GM23248 (cell line): ENCODE measurements at regions not wholly inside any gene's neighbourhood (a gene's known extent, or its start where the extent isn't known, plus 50 kb on each side); places are given as distances from the start of the nearest gene placed in this dataset.

Source experiments
- DNase-seq: peaks from one replicate; pipeline ENCODE4 v3.0.0-alpha.2; 2015
- H2AFZ ChIP-seq: fragments of 200-600 bp; sonication (generic); 2 replicates; pipeline ENCODE4 v1.6.1; 2016; ENCODE audit warnings: antibody characterized with exemption
- H3F3A ChIP-seq: fragments of 200-600 bp; sonication (generic); 2 replicates; pipeline ENCODE4 v1.6.1; 2016; ENCODE audit warnings: mild to moderate bottlenecking, antibody characterized with exemption, mixed run types; ENCODE audit not compliant: insufficient read depth
- H3K27ac ChIP-seq: fragments of 200-600 bp; sonication (generic); 2 replicates; pipeline ENCODE4 v1.5.1; 2016; ENCODE audit warnings: mild to moderate bottlenecking
- H3K27me3 ChIP-seq: fragments of 200-600 bp; sonication (generic); replicated peaks from 2 replicates; pipeline ENCODE4 v1.6.1; 2016; ENCODE audit warnings: mild to moderate bottlenecking; ENCODE audit not compliant: insufficient read depth
- H3K36me3 ChIP-seq: fragments of 200-600 bp; sonication (generic); 2 replicates; pipeline ENCODE4 v1.6.1; 2016; ENCODE audit warnings: low read depth, mild to moderate bottlenecking
- H3K4me1 ChIP-seq: fragments of 200-600 bp; sonication (generic); 2 replicates; pipeline ENCODE4 v1.6.1; 2016; ENCODE audit warnings: mild to moderate bottlenecking; ENCODE audit not compliant: insufficient read depth
- H3K4me2 ChIP-seq: fragments of 200-600 bp; sonication (generic); one replicate; pipeline ENCODE4 v1.6.1; 2016; ENCODE audit warnings: mild to moderate bottlenecking; ENCODE audit not compliant: unreplicated experiment
- H3K4me3 ChIP-seq: fragments of 200-600 bp; sonication (generic); 2 replicates; pipeline ENCODE4 v1.5.1; 2016; ENCODE audit warnings: mild to moderate bottlenecking
- H3K79me2 ChIP-seq: fragments of 200-600 bp; sonication (generic); 2 replicates; pipeline ENCODE4 v1.6.1; 2016; ENCODE audit warnings: mild to moderate bottlenecking; ENCODE audit not compliant: insufficient read depth
- H3K9ac ChIP-seq: fragments of 200-600 bp; sonication (generic); 2 replicates; pipeline ENCODE4 v1.6.1; 2016; ENCODE audit warnings: mild to moderate bottlenecking
- H3K9me2 ChIP-seq: fragments of 200-600 bp; sonication (generic); 2 replicates; pipeline ENCODE4 v1.6.1; 2016; ENCODE audit warnings: mixed run types, mild to moderate bottlenecking, moderate library complexity; ENCODE audit not compliant: insufficient read depth
- H3K9me3 ChIP-seq: fragments of 200-600 bp; sonication (generic); one replicate; pipeline ENCODE4 v1.6.1; 2017; ENCODE audit warnings: low read depth
- H4K20me1 ChIP-seq: fragments of 200-600 bp; sonication (generic); 2 replicates; pipeline ENCODE4 v1.6.0; 2016; ENCODE audit not compliant: insufficient read depth
- EZH2 ChIP-seq: fragments of 200-600 bp; sonication (generic); IDR thresholded peaks from 2 replicates; pipeline ENCODE4 v1.6.1; 2018; ENCODE audit warnings: antibody characterized with exemption, mild to moderate bottlenecking; ENCODE audit not compliant: insufficient read depth, poor library complexity, severe bottlenecking
- EZH2phosphoT487 ChIP-seq: fragments of 200-600 bp; sonication (generic); IDR thresholded peaks from 2 replicates; pipeline ENCODE4 v1.6.1; 2018; ENCODE audit warnings: antibody characterized with exemption, moderate library complexity, mild to moderate bottlenecking, low read depth; ENCODE audit not compliant: insufficient read depth
- WGBS, 2 experiments: methylation state at CpG; one replicate each; pipeline ENCODE4 v1.1.6; 2015 to 2017; ENCODE audit warnings: low lambda C conversion rate in 2 of 2, low coverage in 1 of 2; ENCODE audit errors: missing lambda C conversion rate in 2 of 2; 5-methylcytosine and 5-hydroxymethylcytosine counted together
- in situ Hi-C: fragments of 300-500 bp; cut with MboI; formaldehyde crosslinking; loops from 2 replicates; pipeline ENCODE4 v1.15.0; 2020

GRCh38 chr5:74017786-74018211 is 391.8 kb downstream of the ARHGEF28 start:
- Histone ChIP-seq H2AFZ (no peak overlapping the region), H3K4me1 (peaks cover 11% of the 10 kb centered on the region), H3K36me3 (no peaks in the 10 kb centered on the region), H3K4me3 (no peak overlapping the region), H3K9me3 (no peaks in the 10 kb centered on the region), H3K9ac (no peak overlapping the region), H3K79me2 (no peaks in the 10 kb centered on the region), H4K20me1 (no peaks in the 10 kb centered on the region), H3K4me2 (no peak overlapping the region), H3K9me2 (no peaks in the 10 kb centered on the region), H3K27ac (no peak overlapping the region), H3K27me3 (no peaks in the 10 kb centered on the region), H3F3A (peaks cover 4% of the 10 kb centered on the region; the same call in 1 of the 2 replicates)
- TF ChIP-seq EZH2 (no peak), EZH2phosphoT487 (no peak)
- in situ Hi-C loops = no loop called here
- 20 to 26% methylated on average over 3 of the region's 3 CpGs for WGBS, 2 experiments
- DNase-seq = peak; percentile 89

GRCh38 chr5:74017112-74017511 is 391.1 kb downstream of the ARHGEF28 start:
- Histone ChIP-seq H3K4me3 (no peak overlapping the region), H4K20me1 (no peaks in the 10 kb centered on the region), H3K4me2 (no peak overlapping the region), H2AFZ (no peak overlapping the region), H3K9me2 (no peaks in the 10 kb centered on the region), H3K27me3 (no peaks in the 10 kb centered on the region), H3K27ac (no peak overlapping the region), H3K4me1 (peaks cover 11% of the 10 kb centered on the region), H3K79me2 (no peaks in the 10 kb centered on the region), H3K36me3 (no peaks in the 10 kb centered on the region), H3K9ac (no peak overlapping the region), H3K9me3 (no peaks in the 10 kb centered on the region), H3F3A (peaks cover 4% of the 10 kb centered on the region; the same call in 1 of the 2 replicates)
- in situ Hi-C loops = no loop called here
- WGBS, 2 experiments = 24 to 36% methylated on average over 2 of the region's 2 CpGs
- DNase-seq = peak; percentile 64
- TF ChIP-seq EZH2phosphoT487 = no peak
- TF ChIP-seq EZH2 = no peak

GRCh38 chr5:74016373-74016772 is 390.4 kb downstream of the ARHGEF28 start:
- Histone ChIP-seq H3K27me3 (no peaks in the 10 kb centered on the region), H4K20me1 (no peaks in the 10 kb centered on the region), H3F3A (peaks cover 4% of the 10 kb centered on the region; the same call in 1 of the 2 replicates), H3K4me2 (no peak overlapping the region), H3K9ac (no peak overlapping the region), H3K27ac (no peak overlapping the region), H3K9me2 (no peaks in the 10 kb centered on the region), H3K4me1 (peaks cover 11% of the 10 kb centered on the region), H2AFZ (no peak overlapping the region), H3K79me2 (no peaks in the 10 kb centered on the region), H3K4me3 (no peak overlapping the region), H3K36me3 (no peaks in the 10 kb centered on the region), H3K9me3 (no peaks in the 10 kb centered on the region)
- in situ Hi-C loops = no loop called here
- TF ChIP-seq EZH2phosphoT487 (no peak), EZH2 (no peak)
- WGBS, 2 experiments = 79 to 85% methylated on average over 4 of the region's 4 CpGs
- no peak for DNase-seq

GRCh38 chr5:74015716-74016115 is 389.7 kb downstream of the ARHGEF28 start:
- 92 to 96% methylated on average over 1 of the region's 1 CpG for WGBS, 2 experiments
- DNase-seq = no peak
- H2AFZ ChIP-seq = no peak overlapping the region
- H3K4me2 ChIP-seq = no peak overlapping the region
- no peaks in the 10 kb centered on the region for H3K9me3 ChIP-seq
- H3K79me2 ChIP-seq = no peaks in the 10 kb centered on the region
- TF ChIP-seq EZH2phosphoT487 (no peak), EZH2 (no peak)
- H3K4me1 ChIP-seq = peaks cover 11% of the 10 kb centered on the region
- H3K9me2 ChIP-seq = no peaks in the 10 kb centered on the region
- no peaks in the 10 kb centered on the region for H3K27me3 ChIP-seq
- in situ Hi-C loops = no loop called here
- no peak overlapping the region for H3K4me3 ChIP-seq
- H3K36me3 ChIP-seq = no peaks in the 10 kb centered on the region
- H3K9ac ChIP-seq = no peak overlapping the region
- H3K27ac ChIP-seq = no peak overlapping the region
- no peaks in the 10 kb centered on the region for H4K20me1 ChIP-seq
- peaks cover 4% of the 10 kb centered on the region; the same call in 1 of the 2 replicates for H3F3A ChIP-seq

- H3K9ac ChIP-seq = no peak overlapping the region
- no peak overlapping the region for H3K27ac ChIP-seq
- no peak overlapping the region for H3K4me2 ChIP-seq
- H3K4me3 ChIP-seq = no peak overlapping the region
- TF ChIP-seq EZH2 = no peak
- no peak for TF ChIP-seq EZH2phosphoT487
- H3K79me2 ChIP-seq = no peaks in the 10 kb centered on the region
- H3K4me1 ChIP-seq = peaks cover 11% of the 10 kb centered on the region
- no peak overlapping the region for H2AFZ ChIP-seq
- no peaks in the 10 kb centered on the region for H3K36me3 ChIP-seq
- in situ Hi-C loops = no loop called here
- no peaks in the 10 kb centered on the region for H3K9me3 ChIP-seq
- no peak for DNase-seq
- no peaks in the 10 kb centered on the region for H3K27me3 ChIP-seq
- WGBS, 2 experiments = 57 to 66% methylated on average over 2 of the region's 2 CpGs
- H3F3A ChIP-seq = peaks cover 4% of the 10 kb centered on the region; the same call in 1 of the 2 replicates
- no peaks in the 10 kb centered on the region for H3K9me2 ChIP-seq
- no peaks in the 10 kb centered on the region for H4K20me1 ChIP-seq
These were observed 387.2 kb downstream of the ARHGEF28 start for GRCh38 chr5:74013222-74013621.
